K562 (cell line): ENCODE measurements at regions not wholly inside any gene's neighbourhood (a gene's known extent, or its start where the extent isn't known, plus 50 kb on each side); places are given as distances from the start of the nearest gene placed in this dataset.

ENCODE experiments used
- CREB3 ChIP-seq: fragments of 450-650 bp; conservative IDR thresholded peaks from 2 replicates; pipeline ENCODE4 v1.6.1; 2016; ENCODE audit warnings: missing genetic modification characterization, low read depth, mild to moderate bottlenecking, missing compliant biosample characterization, moderate library complexity
- CTCF ChIP-seq, 3 experiments: IDR thresholded peaks in 2 of 3; conservative IDR thresholded peaks in 1 of 3; 2 replicates each; pipeline ENCODE4 v1.5.1; 2011 to 2012; ENCODE audit warnings: low read length in 3 of 3, mild to moderate bottlenecking in 3 of 3, control low read depth in 2 of 3, improper control_type of control experiment in 1 of 3, inconsistent platforms in 1 of 3, low read depth in 1 of 3, mixed read lengths in 1 of 3, moderate library complexity in 1 of 3; ENCODE audit not compliant: insufficient read depth in 2 of 3
- DPF2 ChIP-seq: fragments of 450-650 bp; IDR thresholded peaks from 2 replicates; pipeline ENCODE4 v1.6.1; 2016
- MAX ChIP-seq: sonication (generic); formaldehyde crosslinking; IDR thresholded peaks from 2 replicates; pipeline ENCODE4 v1.9.0; 2022; ENCODE audit warnings: mild to moderate bottlenecking, missing genetic modification reagents
- MYC ChIP-seq, 2 experiments: fragments of 250-450 bp in 1 of 2; sonication (Bioruptor Pico) in 1 of 2; IDR thresholded peaks; 2 replicates each; pipeline versions ENCODE4 v1.5.1 to v1.6.1; 2012 to 2021; ENCODE audit warnings: low read depth in 2 of 2, borderline replicate concordance in 1 of 2, improper control_type of control experiment in 1 of 2, low read length in 1 of 2, mild to moderate bottlenecking in 1 of 2, moderate library complexity in 1 of 2
- POLR2AphosphoS2 ChIP-seq: IDR thresholded peaks from 2 replicates; pipeline ENCODE4 v1.6.1; 2012; ENCODE audit warnings: low read length, improper control_type of control experiment
- ZNF121 ChIP-seq: sonication (generic); formaldehyde crosslinking; conservative IDR thresholded peaks from 2 replicates; pipeline ENCODE4 v1.8.0; 2022; ENCODE audit warnings: missing genetic modification reagents
- ZZZ3 ChIP-seq: fragments of 450-650 bp; IDR thresholded peaks from 2 replicates; pipeline ENCODE4 v1.6.1; 2016; ENCODE audit warnings: antibody characterized with exemption, mild to moderate bottlenecking, moderate library complexity
- TF ChIP-seq, protein P1 (sequence below): fragments of 250-450 bp; sonication (Bioruptor Pico); IDR thresholded peaks from 2 replicates; pipeline ENCODE4 v1.5.1; 2021; ENCODE audit warnings: mild to moderate bottlenecking

- TF ChIP-seq MYC (IDR thresholded peaks at IDR 0.05; ENCODE audit: low read depth, low read length): no peak
- no peak for TF ChIP-seq MYC (CRISPR knock-in tag; IDR thresholded peaks at IDR 0.05; ENCODE audit: borderline replicate concordance, low read depth)
- TF ChIP-seq ZNF121: no peak
- TF ChIP-seq CTCF (IDR thresholded peaks at IDR 0.05 in 2 of 3, conservative IDR thresholded peaks at IDR 0.05 in 1 of 3; ENCODE audit: insufficient read depth in 2 of 3, low read depth in 1 of 3, low read length in 3 of 3): no peak
- no peak for TF ChIP-seq ZZZ3
- TF ChIP-seq MAX (CRISPR knock-in tag): no peak
- TF ChIP-seq, protein P1, sequence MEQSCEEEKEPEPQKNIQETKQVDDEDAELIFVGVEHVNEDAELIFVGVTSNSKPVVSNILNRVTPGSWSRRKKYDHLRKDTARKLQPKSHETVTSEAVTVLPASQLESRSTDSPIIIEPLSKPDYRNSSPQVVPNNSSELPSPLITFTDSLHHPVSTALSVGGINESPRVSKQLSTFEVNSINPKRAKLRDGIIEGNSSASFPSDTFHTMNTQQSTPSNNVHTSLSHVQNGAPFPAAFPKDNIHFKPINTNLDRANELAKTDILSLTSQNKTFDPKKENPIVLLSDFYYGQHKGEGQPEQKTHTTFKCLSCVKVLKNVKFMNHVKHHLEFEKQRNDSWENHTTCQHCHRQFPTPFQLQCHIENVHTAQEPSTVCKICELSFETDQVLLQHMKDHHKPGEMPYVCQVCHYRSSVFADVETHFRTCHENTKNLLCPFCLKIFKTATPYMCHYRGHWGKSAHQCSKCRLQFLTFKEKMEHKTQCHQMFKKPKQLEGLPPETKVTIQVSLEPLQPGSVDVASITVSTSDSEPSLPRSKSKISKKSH (CRISPR knock-in tag): no peak
- no peak for TF ChIP-seq POLR2AphosphoS2
- TF ChIP-seq CREB3 (tag): no peak
- no peak for TF ChIP-seq DPF2
Observed at GRCh38 chr10:64465653-64466052, 944.5 kb downstream of the REEP3 start.
